RWPE1 (cell line): ENCODE measurements at regions not wholly inside any gene's neighbourhood (a gene's known extent, or its start where the extent isn't known, plus 50 kb on each side); places are given as distances from the start of the nearest gene placed in this dataset.

Source experiments
- CTCF ChIA-PET: fragments of 350-600 bp; sonication (Branson Sonifier 250); formaldehyde crosslinking; extraction: SDS; loops from one replicate; lab custom pipeline; 2021; lab: Yijun Ruan, JAX
- POLR2A ChIA-PET: fragments of 400-600 bp; formaldehyde crosslinking; extraction: SDS; loops from one replicate; lab custom pipeline; 2020; ENCODE audit warnings: antibody characterized with exemption; ENCODE audit not compliant: low non-redundant PET; lab: Yijun Ruan, JAX
- DNase-seq: peaks from one replicate; pipeline ENCODE4 v3.0.0; 2012; ENCODE audit warnings: low spot score
- H3K27ac ChIP-seq: fragments of 450-650 bp; 2 replicates; pipeline ENCODE4 v1.5.1; 2017
- TF ChIP-seq, protein P1 (sequence below): fragments of 450-650 bp; conservative IDR thresholded peaks from 2 replicates; pipeline ENCODE4 v1.5.1; 2017; ENCODE audit warnings: low read depth, mild to moderate bottlenecking

DNA sequence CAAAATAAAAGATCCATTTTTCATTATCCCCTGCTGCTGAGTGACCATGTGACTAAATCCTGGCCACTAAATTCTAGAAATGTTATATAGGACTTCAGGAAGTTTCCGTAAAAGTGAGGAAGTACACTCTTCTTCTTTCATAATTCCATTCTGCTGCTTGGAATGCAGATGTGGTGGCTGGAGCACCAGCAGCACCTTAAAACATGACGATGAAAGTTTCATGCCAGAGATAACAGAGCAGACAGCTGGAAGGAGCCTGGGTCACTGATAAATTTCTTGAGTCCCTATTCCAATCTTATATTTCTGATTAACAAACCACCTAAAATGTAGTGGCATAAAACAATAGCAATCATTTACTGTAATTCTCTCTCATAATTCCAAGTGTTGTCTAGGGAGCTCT lies 238.7 kb downstream of the TBL1XR1 start:
- no peak overlapping the region for H3K27ac ChIP-seq
- no peak for DNase-seq
- TF ChIP-seq, protein P1, sequence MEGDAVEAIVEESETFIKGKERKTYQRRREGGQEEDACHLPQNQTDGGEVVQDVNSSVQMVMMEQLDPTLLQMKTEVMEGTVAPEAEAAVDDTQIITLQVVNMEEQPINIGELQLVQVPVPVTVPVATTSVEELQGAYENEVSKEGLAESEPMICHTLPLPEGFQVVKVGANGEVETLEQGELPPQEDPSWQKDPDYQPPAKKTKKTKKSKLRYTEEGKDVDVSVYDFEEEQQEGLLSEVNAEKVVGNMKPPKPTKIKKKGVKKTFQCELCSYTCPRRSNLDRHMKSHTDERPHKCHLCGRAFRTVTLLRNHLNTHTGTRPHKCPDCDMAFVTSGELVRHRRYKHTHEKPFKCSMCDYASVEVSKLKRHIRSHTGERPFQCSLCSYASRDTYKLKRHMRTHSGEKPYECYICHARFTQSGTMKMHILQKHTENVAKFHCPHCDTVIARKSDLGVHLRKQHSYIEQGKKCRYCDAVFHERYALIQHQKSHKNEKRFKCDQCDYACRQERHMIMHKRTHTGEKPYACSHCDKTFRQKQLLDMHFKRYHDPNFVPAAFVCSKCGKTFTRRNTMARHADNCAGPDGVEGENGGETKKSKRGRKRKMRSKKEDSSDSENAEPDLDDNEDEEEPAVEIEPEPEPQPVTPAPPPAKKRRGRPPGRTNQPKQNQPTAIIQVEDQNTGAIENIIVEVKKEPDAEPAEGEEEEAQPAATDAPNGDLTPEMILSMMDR: no peak
- ChIA-PET POLR2A (interaction anchor here (0.6 kb wide), 1 partner anchor 259 kb away, joined by 3 read pairs; no protein-coding TSS in a partner anchor), CTCF (no interaction called here)

GRCh38 chr3:176954517-176954916 lies 242.8 kb downstream of the TBL1XR1 start:
- ChIA-PET CTCF (no interaction called here), POLR2A (no interaction called here)
- no peak for DNase-seq
- TF ChIP-seq, protein P1: no peak
- H3K27ac ChIP-seq: no peak overlapping the region

DNA sequence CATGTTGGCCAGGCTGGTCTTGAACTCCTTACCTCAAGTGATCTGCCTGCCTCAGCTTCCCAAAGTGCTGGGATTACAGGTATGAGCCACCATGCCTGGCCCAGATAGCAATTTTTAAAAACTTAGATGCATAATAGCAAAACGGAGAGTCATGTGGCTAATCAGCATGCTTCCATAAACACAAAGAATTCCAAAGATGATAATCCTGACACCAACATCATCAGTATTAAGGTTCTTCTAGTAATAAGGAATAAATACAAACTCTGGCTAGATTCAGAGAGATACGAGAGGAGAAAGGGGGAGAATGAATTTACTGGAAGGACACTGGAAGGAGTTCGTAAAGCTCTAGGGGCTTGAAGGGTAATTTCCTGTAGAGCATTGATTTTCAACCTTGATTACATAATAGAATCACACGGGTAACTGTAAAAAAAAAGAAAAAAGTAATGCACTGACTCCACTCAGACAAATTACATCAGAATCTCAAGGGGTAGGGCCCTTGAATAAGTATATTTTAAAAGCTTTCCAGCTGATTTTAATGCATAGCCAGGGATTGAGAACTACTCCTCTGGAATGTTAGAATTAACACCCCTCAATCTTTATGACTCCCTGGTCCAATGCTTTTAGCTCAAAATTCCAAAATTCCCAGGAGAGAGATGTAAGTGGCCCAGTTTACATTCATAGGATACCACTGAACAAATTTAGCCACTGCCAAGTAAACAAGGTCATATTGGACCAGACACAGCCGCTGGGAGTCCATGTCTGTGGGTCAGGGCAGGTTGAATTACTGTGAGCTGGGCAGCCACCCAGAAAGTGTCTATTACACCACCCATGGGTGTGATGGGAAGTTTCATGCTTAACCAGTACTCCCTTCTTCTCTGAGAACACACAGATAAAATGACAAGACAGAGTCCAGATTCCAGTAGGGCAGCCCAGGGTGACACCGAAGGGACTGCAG lies 243.9 kb downstream of the TBL1XR1 start:
- no peak for DNase-seq
- H3K27ac ChIP-seq: no peak overlapping the region
- TF ChIP-seq, protein P1: no peak
- CTCF ChIA-PET: interaction anchor here (0.6 kb wide), 1 partner anchor 22 kb away, joined by 3 read pairs; no protein-coding TSS in a partner anchor
- POLR2A ChIA-PET: no interaction called here

DNA sequence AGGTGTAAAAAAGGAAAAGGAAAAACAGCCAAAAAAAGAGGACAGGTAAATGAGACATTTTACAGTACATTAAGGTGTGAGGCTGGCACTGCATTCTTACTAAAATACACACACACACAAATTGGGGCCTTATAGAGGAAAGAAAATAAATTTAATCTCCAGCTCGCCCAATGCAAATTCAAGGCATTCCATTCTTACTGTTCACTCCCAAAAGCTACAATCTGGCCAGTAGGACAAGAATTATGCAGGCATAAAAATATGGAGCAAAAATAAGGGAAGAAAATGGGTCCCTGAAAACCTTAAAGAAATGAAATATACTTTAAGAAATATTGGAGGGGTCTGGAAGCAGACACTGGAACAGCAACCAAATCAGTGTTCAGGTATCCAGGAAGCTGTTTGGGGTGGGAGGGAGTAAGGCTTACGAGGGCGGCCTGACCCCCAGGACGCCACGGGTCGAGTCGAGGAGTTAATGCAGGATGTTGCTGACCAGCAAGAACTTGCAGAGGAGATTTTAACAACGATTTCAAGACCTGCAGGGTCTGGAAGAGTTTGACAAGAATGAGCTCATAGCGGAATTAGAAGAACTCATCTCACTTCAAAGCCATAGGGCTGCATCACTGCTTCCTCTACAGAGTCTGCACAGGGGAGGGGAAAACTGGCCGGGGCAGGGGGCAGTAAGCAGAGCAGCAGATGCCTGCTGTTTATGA lies 245.5 kb downstream of the TBL1XR1 start:
- ChIA-PET POLR2A (no interaction called here), CTCF (no interaction called here)
- H3K27ac ChIP-seq: no peak overlapping the region
- TF ChIP-seq, protein P1: no peak
- DNase-seq: no peak

DNA sequence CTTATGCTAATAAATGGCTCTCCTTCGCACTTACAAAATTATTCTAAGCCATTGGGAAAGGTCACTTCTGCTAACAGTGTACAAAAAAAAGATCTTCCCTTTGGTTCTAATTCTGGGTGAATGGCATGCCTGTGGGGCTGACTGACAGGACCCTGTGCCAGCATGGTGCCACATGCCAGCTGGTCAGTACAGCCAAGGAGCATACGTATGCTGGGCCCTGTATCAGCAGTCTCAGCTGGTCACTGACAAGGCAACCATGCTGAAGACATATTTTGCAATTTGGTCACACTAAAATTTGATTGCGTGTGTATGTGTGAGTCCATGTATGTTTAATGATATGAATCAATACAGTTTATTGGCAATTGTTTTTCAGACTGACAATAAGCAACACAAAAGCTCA lies 246.1 kb downstream of the TBL1XR1 start:
- CTCF ChIA-PET: no interaction called here
- no peak for DNase-seq
- peak overlapping the region; percentile 58 for H3K27ac ChIP-seq

GRCh38 chr3:176950743-176951142 lies 246.5 kb downstream of the TBL1XR1 start:
- H3K27ac ChIP-seq: peak overlapping the region; percentile 58
- peak; percentile 80 for DNase-seq
- POLR2A ChIA-PET: no interaction called here
- TF ChIP-seq, protein P1: no peak
- CTCF ChIA-PET: no interaction called here

More for the DNA sequence above, 246.1 kb downstream of the TBL1XR1 start:
- POLR2A ChIA-PET: no interaction called here
- TF ChIP-seq, protein P1: no peak
